ENCODE measurements at regions not wholly inside any gene's neighbourhood (a gene's known extent, or its start where the extent isn't known, plus 50 kb on each side); places are given as distances from the start of the nearest gene placed in this dataset.

GRCh38 chr7:88548399-88548798, 211.1 kb upstream of the ZNF804B start:
- TF ChIP-seq, protein P1, sequence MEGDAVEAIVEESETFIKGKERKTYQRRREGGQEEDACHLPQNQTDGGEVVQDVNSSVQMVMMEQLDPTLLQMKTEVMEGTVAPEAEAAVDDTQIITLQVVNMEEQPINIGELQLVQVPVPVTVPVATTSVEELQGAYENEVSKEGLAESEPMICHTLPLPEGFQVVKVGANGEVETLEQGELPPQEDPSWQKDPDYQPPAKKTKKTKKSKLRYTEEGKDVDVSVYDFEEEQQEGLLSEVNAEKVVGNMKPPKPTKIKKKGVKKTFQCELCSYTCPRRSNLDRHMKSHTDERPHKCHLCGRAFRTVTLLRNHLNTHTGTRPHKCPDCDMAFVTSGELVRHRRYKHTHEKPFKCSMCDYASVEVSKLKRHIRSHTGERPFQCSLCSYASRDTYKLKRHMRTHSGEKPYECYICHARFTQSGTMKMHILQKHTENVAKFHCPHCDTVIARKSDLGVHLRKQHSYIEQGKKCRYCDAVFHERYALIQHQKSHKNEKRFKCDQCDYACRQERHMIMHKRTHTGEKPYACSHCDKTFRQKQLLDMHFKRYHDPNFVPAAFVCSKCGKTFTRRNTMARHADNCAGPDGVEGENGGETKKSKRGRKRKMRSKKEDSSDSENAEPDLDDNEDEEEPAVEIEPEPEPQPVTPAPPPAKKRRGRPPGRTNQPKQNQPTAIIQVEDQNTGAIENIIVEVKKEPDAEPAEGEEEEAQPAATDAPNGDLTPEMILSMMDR (optimal IDR thresholded peaks at IDR 0.05 in 1 of 3, IDR thresholded peaks at IDR 0.05 in 1 of 3, conservative IDR thresholded peaks at IDR 0.05 in 1 of 3; ENCODE audit: extremely low read depth in 1 of 3, insufficient read depth in 2 of 3, low read length in 3 of 3), result no peak
- no peak for TF ChIP-seq EZH2 (IDR thresholded peaks at IDR 0.05; ENCODE audit: low read length)
